SH-SY5Y (cell line): ENCODE measurements at regions not wholly inside any gene's neighbourhood (a gene's known extent, or its start where the extent isn't known, plus 50 kb on each side); places are given as distances from the start of the nearest gene placed in this dataset.

Experiments used
- GATA2 ChIP-seq: IDR thresholded peaks from 2 replicates; pipeline ENCODE4 v1.6.1; 2011; ENCODE audit warnings: mild to moderate bottlenecking, low read depth, low read length
- GATA3 ChIP-seq: IDR thresholded peaks from 2 replicates; pipeline ENCODE4 v1.6.1; 2011; ENCODE audit warnings: low read depth, mild to moderate bottlenecking, low read length, moderate library complexity

GRCh38 chr11:121933694-121934093 is 182.3 kb downstream of the BLID start:
- TF ChIP-seq GATA2 (no peak), GATA3 (no peak)
